ENCODE measurements at regions not wholly inside any gene's neighbourhood (a gene's known extent, or its start where the extent isn't known, plus 50 kb on each side); places are given as distances from the start of the nearest gene placed in this dataset.

DNA sequence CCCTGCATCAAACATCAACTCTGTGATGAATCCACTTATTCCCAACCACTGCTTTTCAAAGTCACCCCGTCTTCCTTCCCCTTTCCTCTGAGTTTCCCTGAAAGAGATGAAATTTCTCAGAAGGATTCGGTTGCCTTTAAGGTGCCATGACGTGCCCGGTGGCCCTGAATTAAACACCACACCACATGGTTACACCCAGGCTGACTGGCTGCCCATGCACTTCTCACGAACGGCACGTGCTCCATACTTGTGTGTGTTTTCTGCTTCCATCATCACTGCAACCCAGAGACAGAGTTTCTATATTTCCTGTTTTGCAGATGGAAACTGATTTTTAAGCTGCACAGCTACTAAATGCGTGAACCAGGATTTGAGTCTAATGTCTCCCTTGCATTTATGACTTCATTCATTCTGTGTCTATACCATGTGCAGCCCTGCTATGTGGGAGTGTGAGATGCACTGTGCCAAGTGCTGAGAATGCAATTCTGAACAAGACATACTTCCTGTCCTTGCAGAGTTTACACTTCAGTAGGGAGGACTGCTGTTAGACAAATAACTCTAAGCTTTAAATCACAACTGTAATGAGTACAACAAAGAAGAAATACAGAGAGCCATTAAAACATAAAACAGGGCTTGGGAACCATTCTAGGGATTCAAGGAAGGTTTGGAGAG lies 162.9 kb downstream of the NXNL2 start:
- DNase-seq (ENCODE audit: low spot score) (no peak), ATAC-seq (ENCODE audit: insufficient number of reproducible peaks, low FRiP score, low read depth) (no peak)
- no peak overlapping the region for H3K27ac ChIP-seq
- TF ChIP-seq, protein P1, sequence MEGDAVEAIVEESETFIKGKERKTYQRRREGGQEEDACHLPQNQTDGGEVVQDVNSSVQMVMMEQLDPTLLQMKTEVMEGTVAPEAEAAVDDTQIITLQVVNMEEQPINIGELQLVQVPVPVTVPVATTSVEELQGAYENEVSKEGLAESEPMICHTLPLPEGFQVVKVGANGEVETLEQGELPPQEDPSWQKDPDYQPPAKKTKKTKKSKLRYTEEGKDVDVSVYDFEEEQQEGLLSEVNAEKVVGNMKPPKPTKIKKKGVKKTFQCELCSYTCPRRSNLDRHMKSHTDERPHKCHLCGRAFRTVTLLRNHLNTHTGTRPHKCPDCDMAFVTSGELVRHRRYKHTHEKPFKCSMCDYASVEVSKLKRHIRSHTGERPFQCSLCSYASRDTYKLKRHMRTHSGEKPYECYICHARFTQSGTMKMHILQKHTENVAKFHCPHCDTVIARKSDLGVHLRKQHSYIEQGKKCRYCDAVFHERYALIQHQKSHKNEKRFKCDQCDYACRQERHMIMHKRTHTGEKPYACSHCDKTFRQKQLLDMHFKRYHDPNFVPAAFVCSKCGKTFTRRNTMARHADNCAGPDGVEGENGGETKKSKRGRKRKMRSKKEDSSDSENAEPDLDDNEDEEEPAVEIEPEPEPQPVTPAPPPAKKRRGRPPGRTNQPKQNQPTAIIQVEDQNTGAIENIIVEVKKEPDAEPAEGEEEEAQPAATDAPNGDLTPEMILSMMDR (IDR thresholded peaks at IDR 0.05) = no peak
- H3K36me3 ChIP-seq = no peaks in the 10 kb centered on the region
- peaks cover 0 to under 1% of the 10 kb centered on the region in 2 donors for H3K4me1 ChIP-seq (ENCODE audit: control insufficient read depth in 1 of 2, low read depth in 2 of 2)
- H3K4me3 ChIP-seq = no peak overlapping the region
- H3K9me3 ChIP-seq = no peaks in the 10 kb centered on the region
- H3K27me3 ChIP-seq (replicated peaks; ENCODE audit: insufficient read depth) = no peaks in the 10 kb centered on the region

DNA sequence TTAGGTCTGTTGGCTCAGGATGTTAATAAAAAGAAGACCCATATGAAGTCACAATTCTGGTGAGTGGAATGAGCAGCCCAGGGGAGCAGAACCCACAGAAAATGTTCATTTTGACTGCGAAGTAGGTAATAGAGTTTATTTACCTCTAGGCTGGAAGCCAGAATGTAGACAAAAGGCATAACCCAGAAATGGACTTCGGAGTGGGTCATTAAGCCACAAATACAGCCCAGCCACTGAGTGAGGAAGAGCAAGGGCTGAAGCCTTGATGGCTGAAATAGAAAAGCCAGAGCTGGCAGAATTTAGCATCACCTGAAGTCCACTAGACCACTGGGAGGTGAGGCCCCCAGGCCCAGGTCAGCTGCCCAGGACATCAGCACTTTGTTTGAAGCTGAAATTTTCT lies 168.0 kb downstream of the NXNL2 start:
- TF ChIP-seq, protein P1 (IDR thresholded peaks at IDR 0.05) = no peak
- no peaks in the 10 kb centered on the region for H3K9me3 ChIP-seq
- ATAC-seq (ENCODE audit: insufficient number of reproducible peaks, low FRiP score, low read depth) = no peak
- no peak overlapping the region for H3K27ac ChIP-seq
- H3K36me3 ChIP-seq = no peaks in the 10 kb centered on the region
- H3K27me3 ChIP-seq (replicated peaks; ENCODE audit: insufficient read depth) = no peaks in the 10 kb centered on the region
- H3K4me1 ChIP-seq (ENCODE audit: control insufficient read depth in 1 of 2, low read depth in 2 of 2) = no peaks in the 10 kb centered on the region
- no peak for DNase-seq (ENCODE audit: low spot score)
- no peak overlapping the region for H3K4me3 ChIP-seq

DNA sequence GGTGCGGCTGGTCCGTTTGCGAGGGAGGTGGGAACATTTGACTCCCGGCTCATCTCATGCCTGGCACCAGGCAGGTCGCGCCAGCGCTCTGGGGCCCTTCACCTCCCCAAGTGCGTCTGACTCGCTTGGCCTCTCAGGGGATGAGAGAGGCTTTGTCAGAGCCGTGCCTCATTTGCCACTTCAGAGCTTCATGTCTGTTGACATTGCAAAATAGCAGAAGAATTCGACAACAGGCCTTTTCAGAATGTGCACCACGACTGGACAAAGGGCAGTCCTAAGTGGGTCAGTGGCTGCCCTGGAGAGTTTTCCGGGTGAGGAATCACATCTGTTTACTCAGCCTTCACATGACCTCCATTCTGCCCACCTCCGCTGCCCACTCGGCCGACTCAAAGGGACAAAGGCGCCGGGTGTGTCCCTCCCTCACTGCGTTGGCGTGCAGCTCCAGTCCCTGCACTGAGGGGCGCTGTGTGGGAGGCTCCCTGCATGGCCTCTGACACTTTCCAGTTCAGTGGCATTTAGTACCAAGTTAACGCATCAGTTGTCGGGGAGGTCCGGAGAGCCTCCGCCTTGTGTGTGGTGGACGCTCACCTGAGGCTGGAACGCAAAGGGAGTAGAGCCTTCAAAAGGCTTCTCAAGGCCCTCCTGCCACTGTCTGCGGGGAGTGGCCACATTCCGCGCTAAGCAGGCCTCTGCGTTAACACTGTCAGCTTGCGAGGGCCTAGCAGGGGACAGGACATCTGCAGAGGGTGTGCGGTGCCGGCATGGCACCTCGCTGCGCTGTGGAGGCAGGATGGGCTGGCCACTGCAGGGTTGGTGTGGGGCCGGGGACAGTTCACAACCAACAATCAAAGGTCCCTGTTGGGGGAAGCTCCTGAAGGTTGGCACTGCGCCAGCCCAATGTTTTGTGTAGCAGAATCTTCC lies 171.5 kb downstream of the NXNL2 start:
- no peaks in the 10 kb centered on the region for H3K9me3 ChIP-seq
- ATAC-seq (ENCODE audit: insufficient number of reproducible peaks, low FRiP score, low read depth) (no peak), DNase-seq (ENCODE audit: low spot score) (no peak)
- H3K36me3 ChIP-seq = no peaks in the 10 kb centered on the region
- H3K27ac ChIP-seq = no peak overlapping the region
- TF ChIP-seq, protein P1 (IDR thresholded peaks at IDR 0.05) = no peak
- H3K4me1 ChIP-seq (ENCODE audit: control insufficient read depth in 1 of 2, low read depth in 2 of 2) = no peaks in the 10 kb centered on the region
- H3K4me3 ChIP-seq = no peak overlapping the region
- no peaks in the 10 kb centered on the region for H3K27me3 ChIP-seq (replicated peaks; ENCODE audit: insufficient read depth)

DNA sequence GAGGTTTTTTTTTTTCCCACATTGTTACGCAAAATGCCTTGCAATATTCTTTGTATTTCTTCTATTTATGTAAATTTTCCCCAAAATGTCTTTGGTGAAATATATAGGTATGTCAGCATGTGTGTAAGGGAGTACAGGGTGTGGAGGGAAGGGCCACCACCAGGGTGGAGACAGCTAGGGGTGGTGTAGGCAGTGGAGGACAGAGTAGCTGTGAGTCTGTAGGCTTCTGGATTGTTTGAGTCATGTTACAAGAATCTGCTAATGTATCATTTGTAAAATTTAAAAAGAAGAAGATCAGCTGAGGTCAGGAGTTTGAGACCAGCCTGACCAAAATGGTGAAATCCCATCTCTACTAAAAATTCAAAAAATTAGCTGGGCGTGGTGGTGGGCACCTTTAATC lies 175.5 kb downstream of the NXNL2 start:
- H3K4me1 ChIP-seq (ENCODE audit: control insufficient read depth in 1 of 2, low read depth in 2 of 2) = no peaks in the 10 kb centered on the region
- peaks cover under 1% of the 10 kb centered on the region for H3K9me3 ChIP-seq
- TF ChIP-seq, protein P1 (IDR thresholded peaks at IDR 0.05) = no peak
- no peaks in the 10 kb centered on the region for H3K27me3 ChIP-seq (replicated peaks; ENCODE audit: insufficient read depth)
- no peaks in the 10 kb centered on the region for H3K36me3 ChIP-seq
- DNase-seq (ENCODE audit: low spot score) (no peak), ATAC-seq (ENCODE audit: insufficient number of reproducible peaks, low FRiP score, low read depth) (no peak)
- no peak overlapping the region for H3K4me3 ChIP-seq
- no peak overlapping the region for H3K27ac ChIP-seq

DNA sequence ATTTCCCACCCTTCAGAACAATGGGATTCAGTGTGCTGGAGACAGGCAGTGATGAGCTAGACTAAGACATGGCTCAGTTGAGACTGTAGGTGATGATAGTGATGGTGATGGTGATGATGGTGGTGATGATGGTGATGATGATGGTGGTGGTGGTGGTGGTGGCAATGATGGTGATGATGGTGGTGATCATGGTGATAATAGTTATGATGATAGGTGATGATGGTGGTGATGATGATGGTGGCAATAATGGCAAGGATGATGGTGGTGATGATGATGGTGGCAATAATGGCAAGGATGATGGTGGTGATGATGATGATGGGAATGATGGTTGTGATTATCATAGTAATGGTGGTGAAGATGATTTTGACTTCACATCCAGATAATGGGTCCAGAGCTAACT lies 176.7 kb downstream of the NXNL2 start:
- DNase-seq (ENCODE audit: low spot score) = no peak
- H3K4me3 ChIP-seq = no peak overlapping the region
- peaks cover 0 to 7% of the 10 kb centered on the region in 2 donors for H3K4me1 ChIP-seq (ENCODE audit: control insufficient read depth in 1 of 2, low read depth in 2 of 2)
- H3K27ac ChIP-seq = no peak overlapping the region
- TF ChIP-seq, protein P1 (IDR thresholded peaks at IDR 0.05) = no peak
- H3K27me3 ChIP-seq (replicated peaks; ENCODE audit: insufficient read depth) = no peaks in the 10 kb centered on the region
- ATAC-seq (ENCODE audit: insufficient number of reproducible peaks, low FRiP score, low read depth) = no peak
- H3K36me3 ChIP-seq = no peaks in the 10 kb centered on the region
- H3K9me3 ChIP-seq = peaks cover 3% of the 10 kb centered on the region

Data from thoracic aorta (tissue), 2 donors.